Duodenal mucosa (tissue), 2 donors: ENCODE measurements at regions not wholly inside any gene's neighbourhood (a gene's known extent, or its start where the extent isn't known, plus 50 kb on each side); places are given as distances from the start of the nearest gene placed in this dataset.

Experiments
- H3K27ac ChIP-seq: one replicate; pipeline ENCODE4 v1.7.0; 2013; ENCODE audit warnings: low read depth, low read length
- H3K27me3 ChIP-seq, 2 donors: one replicate each; pipeline ENCODE4 v1.7.0; 2013; ENCODE audit warnings: low read length in 2 of 2, control low read depth in 1 of 2; ENCODE audit not compliant: insufficient read depth in 2 of 2, control insufficient read depth in 1 of 2
- H3K36me3 ChIP-seq, 2 donors: one replicate each; pipeline ENCODE4 v1.7.0; 2013; ENCODE audit warnings: low read length in 2 of 2, control low read depth in 1 of 2; ENCODE audit not compliant: insufficient read depth in 2 of 2, control insufficient read depth in 1 of 2
- H3K4me1 ChIP-seq, 2 donors: one replicate each; pipeline ENCODE4 v1.7.0; 2013; ENCODE audit warnings: low read length in 2 of 2, control low read depth in 1 of 2; ENCODE audit not compliant: insufficient read depth in 2 of 2, control insufficient read depth in 1 of 2
- H3K4me3 ChIP-seq, 2 donors: one replicate each; pipeline ENCODE4 v1.7.0; 2013; ENCODE audit warnings: low read length in 2 of 2, low read depth in 1 of 2
- H3K9ac ChIP-seq, 2 donors: one replicate each; pipeline ENCODE4 v1.7.0; 2013; ENCODE audit warnings: low read length in 2 of 2, low read depth in 1 of 2
- H3K9me3 ChIP-seq, 2 donors: one replicate each; pipeline ENCODE4 v1.7.0; 2013; ENCODE audit warnings: low read length in 2 of 2, control low read depth in 1 of 2; ENCODE audit not compliant: control insufficient read depth in 1 of 2

DNA sequence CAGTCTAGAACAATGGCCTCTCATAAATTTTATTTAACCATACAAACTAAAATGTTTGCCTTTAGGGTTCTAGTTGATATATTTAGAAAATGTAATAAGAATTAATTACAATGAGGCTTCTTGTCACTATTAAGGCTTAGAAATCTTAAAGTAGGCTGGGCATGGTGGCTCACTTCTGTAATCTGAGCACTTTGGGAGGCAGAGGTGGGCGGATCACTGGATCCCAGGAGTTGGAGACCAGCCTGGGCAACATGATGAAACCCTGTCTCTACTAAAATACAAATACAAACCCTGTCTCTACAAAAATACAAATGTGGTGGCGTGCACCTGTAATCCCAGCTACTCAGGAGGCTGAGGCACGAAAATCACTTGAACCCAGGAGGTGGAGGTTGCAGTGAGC lies 99.0 kb upstream of the ADGRF1 start:
- Histone ChIP-seq H3K9ac (no peak overlapping the region), H3K36me3 (no peaks in the 10 kb centered on the region), H3K4me1 (peaks cover 0 to under 1% of the 10 kb centered on the region in 2 donors), H3K4me3 (no peak overlapping the region), H3K27me3 (no peaks in the 10 kb centered on the region), H3K9me3 (no peaks in the 10 kb centered on the region), H3K27ac (no peak overlapping the region)

DNA sequence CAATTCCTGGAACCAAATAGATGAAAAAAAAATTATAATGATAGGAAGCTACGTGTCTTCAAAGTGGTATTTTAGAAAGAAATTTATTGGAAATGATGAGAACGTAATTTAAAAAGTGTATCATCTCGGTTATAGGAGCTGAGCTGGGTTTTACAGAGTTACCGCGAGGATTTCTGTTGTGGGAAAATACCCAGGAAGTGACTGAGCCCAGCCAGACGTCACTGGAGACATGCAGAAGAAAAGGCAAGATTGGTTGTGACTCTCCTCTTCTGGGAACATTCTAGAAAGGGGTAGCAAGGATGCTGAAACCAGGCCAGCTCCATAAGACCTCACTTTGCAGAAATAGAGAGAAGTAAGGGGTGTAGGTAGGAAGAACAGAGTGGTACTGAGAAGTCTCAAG lies 95.9 kb upstream of the ADGRF1 start:
- no peaks in the 10 kb centered on the region for H3K36me3 ChIP-seq
- peaks cover 7 to 15% of the 10 kb centered on the region in 2 donors for H3K4me1 ChIP-seq
- H3K9ac ChIP-seq: no peak overlapping the region
- no peak overlapping the region for H3K4me3 ChIP-seq
- H3K27me3 ChIP-seq: no peaks in the 10 kb centered on the region
- H3K9me3 ChIP-seq: no peaks in the 10 kb centered on the region
- H3K27ac ChIP-seq: no peak overlapping the region

DNA sequence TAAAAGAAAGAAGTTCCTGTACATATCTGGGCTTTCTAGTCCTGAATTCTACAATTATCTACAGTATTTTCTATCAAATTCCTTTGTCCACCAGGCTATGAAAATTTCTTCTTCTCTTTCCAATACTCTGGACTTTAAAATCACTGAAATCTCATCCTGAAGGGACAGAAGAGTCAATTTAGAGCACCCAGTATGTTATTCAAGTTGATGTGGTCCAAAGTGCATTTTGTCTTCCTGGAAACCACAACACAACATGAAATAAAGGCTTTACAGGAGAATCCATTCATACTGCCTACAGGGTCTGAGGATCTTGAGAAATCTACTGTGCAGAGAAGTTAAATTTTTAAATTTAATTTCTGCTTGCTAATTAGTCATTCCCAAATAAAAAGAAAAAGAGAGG lies 94.9 kb upstream of the ADGRF1 start:
- no peak overlapping the region for H3K27ac ChIP-seq
- no peak overlapping the region for H3K9ac ChIP-seq
- no peaks in the 10 kb centered on the region for H3K9me3 ChIP-seq
- no peaks in the 10 kb centered on the region for H3K27me3 ChIP-seq
- H3K36me3 ChIP-seq: no peaks in the 10 kb centered on the region
- no peak overlapping the region for H3K4me3 ChIP-seq
- peaks cover 7 to 15% of the 10 kb centered on the region in 2 donors for H3K4me1 ChIP-seq

DNA sequence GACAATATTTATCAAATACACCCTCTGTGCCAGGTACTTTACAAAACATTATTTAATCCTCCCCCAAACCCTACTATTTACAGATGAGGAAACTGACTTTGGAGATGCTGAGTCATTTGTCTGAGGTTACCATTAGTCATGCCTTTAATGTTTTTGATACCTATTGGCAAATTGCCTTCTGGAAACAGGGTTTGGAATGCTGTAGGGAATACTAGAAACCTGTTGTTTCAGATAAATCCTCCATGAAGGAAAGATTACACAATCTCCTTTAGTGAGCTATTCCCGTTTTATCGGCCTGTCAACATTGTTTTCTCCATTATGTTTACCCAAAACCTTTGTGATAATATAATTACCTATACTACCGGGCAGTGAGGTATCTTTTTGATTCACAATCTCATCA lies 93.6 kb upstream of the ADGRF1 start:
- Histone ChIP-seq H3K27ac (no peak overlapping the region), H3K9me3 (no peaks in the 10 kb centered on the region), H3K9ac (no peak overlapping the region), H3K36me3 (no peaks in the 10 kb centered on the region), H3K27me3 (no peaks in the 10 kb centered on the region), H3K4me3 (no peak overlapping the region), H3K4me1 (peaks cover 7 to 15% of the 10 kb centered on the region in 2 donors)

DNA sequence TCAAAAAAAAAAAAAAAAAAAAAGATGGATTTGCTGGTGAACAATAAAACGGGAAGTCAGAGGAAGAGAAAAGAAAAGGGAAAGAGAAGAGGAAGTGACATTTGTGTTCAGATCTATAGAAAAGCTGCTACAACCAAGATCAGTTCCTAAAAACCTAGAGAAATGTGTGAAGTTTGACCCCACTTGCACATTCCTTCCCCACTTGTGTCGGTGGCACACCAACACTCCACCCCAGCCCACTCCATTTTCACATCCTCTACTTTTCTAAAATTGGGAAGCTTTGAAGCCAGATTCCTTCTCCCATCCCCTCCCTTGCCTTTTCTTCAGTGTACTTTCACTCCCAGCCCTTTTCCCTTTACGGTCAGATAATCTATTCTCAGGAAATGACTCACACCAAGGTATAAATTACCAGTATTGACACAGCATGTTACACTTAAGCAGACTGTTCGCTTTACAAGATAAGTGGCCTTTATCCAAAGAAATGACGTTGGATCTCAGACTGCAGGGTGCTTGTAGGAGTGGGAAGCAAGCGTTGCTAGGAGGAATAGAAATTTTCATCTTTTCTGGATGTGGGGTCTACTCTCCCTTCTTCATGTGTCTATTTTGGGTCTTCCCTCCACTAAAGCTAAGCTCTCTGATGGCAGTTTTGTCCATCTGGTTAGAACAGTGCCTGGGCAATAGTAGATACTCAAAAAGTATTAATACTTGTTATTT lies 92.5 kb upstream of the ADGRF1 start:
- no peaks in the 10 kb centered on the region for H3K9me3 ChIP-seq
- no peaks in the 10 kb centered on the region for H3K36me3 ChIP-seq
- no peaks in the 10 kb centered on the region for H3K27me3 ChIP-seq
- peaks cover 7 to 15% of the 10 kb centered on the region in 2 donors for H3K4me1 ChIP-seq
- H3K9ac ChIP-seq: no peak overlapping the region
- peak overlapping the region; percentile 15 for H3K27ac ChIP-seq
- no peak overlapping the region for H3K4me3 ChIP-seq

DNA sequence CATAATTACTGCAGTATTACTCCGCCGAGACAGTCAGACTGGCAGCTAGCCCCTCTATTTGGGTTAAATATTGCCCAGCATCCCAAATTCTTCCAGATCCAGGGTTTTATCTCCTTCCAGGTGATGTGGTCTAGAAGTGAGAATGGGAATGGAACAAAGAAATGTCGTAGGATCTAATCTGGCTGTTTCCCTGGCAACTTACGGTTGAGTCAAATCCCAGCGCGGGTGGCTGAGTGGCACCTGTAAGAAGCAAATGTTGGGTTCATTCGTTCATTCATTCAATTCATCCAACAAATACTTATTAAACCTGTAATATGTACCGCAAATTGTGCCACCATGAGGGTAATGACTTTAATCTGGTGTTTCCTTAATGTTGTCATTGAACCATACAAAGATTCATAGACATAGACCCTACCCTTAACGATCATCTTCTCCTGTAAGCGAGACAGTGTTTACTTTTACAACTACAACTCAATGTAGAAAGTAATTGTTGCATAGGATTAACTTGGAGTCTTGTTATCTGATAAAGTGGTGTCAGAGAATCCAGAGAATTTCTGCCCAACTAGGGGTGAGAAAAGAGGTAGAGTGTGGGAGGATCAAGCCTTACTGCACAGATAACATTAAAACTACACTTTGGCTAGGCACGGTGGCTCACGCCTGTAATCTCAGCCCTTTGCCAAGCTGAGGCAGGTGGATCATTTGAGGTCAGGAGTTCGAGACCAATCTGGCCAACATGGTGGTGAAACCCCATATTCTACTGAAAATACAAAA lies 91.3 kb upstream of the ADGRF1 start:
- Histone ChIP-seq H3K36me3 (no peaks in the 10 kb centered on the region), H3K4me3 (no peak overlapping the region), H3K9me3 (no peaks in the 10 kb centered on the region), H3K27me3 (no peaks in the 10 kb centered on the region), H3K9ac (no peak overlapping the region), H3K27ac (no peak overlapping the region), H3K4me1 (peaks cover 11 to 15% of the 10 kb centered on the region in 2 donors)

DNA sequence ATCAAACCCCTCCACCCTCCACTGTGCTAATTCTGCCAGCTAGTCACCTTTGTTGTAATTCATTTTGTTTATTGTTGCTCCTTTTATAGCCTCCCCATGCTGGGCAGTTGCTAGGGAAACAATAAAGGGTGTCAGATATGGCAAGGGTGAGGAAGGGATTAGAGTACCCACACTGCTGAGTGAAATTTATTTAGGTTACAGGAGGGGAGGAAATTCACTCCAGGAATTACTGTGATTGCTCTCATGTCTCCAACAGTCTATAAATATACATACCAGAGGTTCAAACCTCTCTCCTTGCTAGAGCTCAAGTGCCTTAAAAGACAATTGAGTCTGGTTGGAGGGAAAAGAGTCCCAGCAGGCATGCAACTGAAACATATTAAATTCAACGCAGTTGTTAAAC lies 90.6 kb upstream of the ADGRF1 start:
- Histone ChIP-seq H3K36me3 (no peaks in the 10 kb centered on the region), H3K27me3 (no peaks in the 10 kb centered on the region), H3K27ac (no peak overlapping the region), H3K9me3 (no peaks in the 10 kb centered on the region), H3K4me1 (peaks cover 11 to 15% of the 10 kb centered on the region in 2 donors), H3K9ac (no peak overlapping the region), H3K4me3 (no peak overlapping the region)

DNA sequence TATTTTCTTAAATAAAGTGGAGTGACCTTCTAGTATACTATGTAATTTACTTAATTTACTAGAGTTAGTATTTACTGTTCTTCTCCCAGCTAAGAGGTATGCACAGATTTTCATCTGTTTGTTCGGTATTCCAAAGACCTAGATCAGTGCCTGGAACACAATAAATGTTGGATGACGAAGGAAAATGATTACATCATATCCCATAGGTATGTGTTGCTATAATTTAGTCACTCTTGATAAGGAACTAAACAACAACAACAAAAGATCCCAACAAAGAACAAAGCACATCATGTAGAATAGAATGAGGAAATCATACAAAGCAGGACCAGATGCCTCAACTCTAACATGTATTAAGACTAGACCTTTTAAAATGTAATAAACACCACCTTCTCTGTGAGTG lies 89.6 kb upstream of the ADGRF1 start:
- peaks cover 20% of the 10 kb centered on the region in 2 donors for H3K4me1 ChIP-seq
- no peak overlapping the region for H3K9ac ChIP-seq
- no peaks in the 10 kb centered on the region for H3K27me3 ChIP-seq
- no peak overlapping the region for H3K4me3 ChIP-seq
- H3K36me3 ChIP-seq: no peaks in the 10 kb centered on the region
- H3K27ac ChIP-seq: no peak overlapping the region
- no peaks in the 10 kb centered on the region for H3K9me3 ChIP-seq

DNA sequence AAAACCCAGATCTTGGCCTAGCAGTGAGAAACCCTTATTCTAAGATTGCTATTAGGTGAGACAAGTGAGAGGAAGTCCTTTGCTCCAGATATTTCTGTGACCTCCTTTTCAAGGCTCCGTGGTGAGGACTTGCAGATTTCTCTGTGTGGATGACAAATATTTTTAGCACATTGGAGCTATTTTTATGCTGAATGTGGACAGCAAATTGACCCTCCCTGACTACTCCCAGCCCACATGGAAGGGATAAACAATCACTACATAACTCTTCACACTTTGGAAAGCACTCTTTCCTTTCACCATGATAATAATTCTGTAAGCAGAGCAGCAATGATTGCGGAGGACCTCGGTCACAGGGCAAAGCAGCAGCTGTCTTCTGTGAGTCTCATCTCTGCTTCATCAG lies 88.0 kb upstream of the ADGRF1 start:
- no peak overlapping the region for H3K4me3 ChIP-seq
- no peak overlapping the region for H3K27ac ChIP-seq
- H3K4me1 ChIP-seq: peaks cover 15 to 22% of the 10 kb centered on the region in 2 donors
- H3K36me3 ChIP-seq: no peaks in the 10 kb centered on the region
- no peaks in the 10 kb centered on the region for H3K9me3 ChIP-seq
- H3K9ac ChIP-seq: no peak overlapping the region
- no peaks in the 10 kb centered on the region for H3K27me3 ChIP-seq

DNA sequence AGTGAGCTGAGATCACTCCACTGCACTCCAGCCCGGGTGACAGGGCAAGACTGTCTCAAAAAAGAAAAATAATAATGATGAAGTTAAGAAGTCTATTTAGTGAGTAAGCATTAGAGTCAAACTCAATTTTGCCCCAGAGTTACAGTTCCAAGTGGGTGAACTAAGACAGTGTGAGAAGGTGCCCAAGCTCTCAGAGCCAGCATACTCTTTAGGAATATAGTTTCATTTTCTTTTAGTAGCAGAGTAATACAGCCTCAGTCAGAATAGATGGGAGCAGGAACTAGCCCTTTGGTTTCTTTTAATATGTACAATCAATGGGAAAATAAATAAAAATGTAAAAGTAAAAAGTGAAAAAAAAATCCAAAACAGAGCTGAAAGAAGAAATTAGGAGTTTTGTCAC lies 87.0 kb upstream of the ADGRF1 start:
- no peaks in the 10 kb centered on the region for H3K27me3 ChIP-seq
- no peaks in the 10 kb centered on the region for H3K36me3 ChIP-seq
- H3K9ac ChIP-seq: no peak overlapping the region
- no peak overlapping the region for H3K4me3 ChIP-seq
- peaks cover 11 to 18% of the 10 kb centered on the region in 2 donors for H3K4me1 ChIP-seq
- H3K9me3 ChIP-seq: no peaks in the 10 kb centered on the region
- H3K27ac ChIP-seq: no peak overlapping the region
